HepG2 (cell line): ENCODE measurements at regions not wholly inside any gene's neighbourhood (a gene's known extent, or its start where the extent isn't known, plus 50 kb on each side); places are given as distances from the start of the nearest gene placed in this dataset.

Source experiments
- CAMTA2 ChIP-seq: sonication (generic); formaldehyde crosslinking; IDR thresholded peaks from 2 replicates; pipeline ENCODE4 v1.4.0; 2020; ENCODE audit warnings: mild to moderate bottlenecking, missing genetic modification reagents, borderline replicate concordance
- ETV6 ChIP-seq: sonication (generic); formaldehyde crosslinking; conservative IDR thresholded peaks from 2 replicates; pipeline ENCODE4 v1.4.0; 2020; ENCODE audit warnings: missing genetic modification reagents
- FIP1L1 ChIP-seq: fragments of 200-400 bp; formaldehyde crosslinking; IDR thresholded peaks from 2 replicates; pipeline ENCODE4 v1.6.1; 2018; ENCODE audit warnings: low read depth, mild to moderate bottlenecking, low read length, moderate library complexity, borderline replicate concordance; ENCODE audit not compliant: insufficient read depth
- HNRNPLL ChIP-seq: fragments of 200-400 bp; formaldehyde crosslinking; IDR thresholded peaks from 2 replicates; pipeline ENCODE4 v1.6.1; 2017; ENCODE audit warnings: mild to moderate bottlenecking, low read depth, low read length; ENCODE audit not compliant: poor library complexity, severe bottlenecking
- IKZF4 ChIP-seq: sonication (generic); formaldehyde crosslinking; IDR thresholded peaks from 2 replicates; pipeline ENCODE4 v1.5.1; 2020; ENCODE audit warnings: borderline replicate concordance, mild to moderate bottlenecking, low read depth, missing genetic modification reagents; ENCODE audit errors: not compliant biosample characterization
- NR2C2 ChIP-seq: sonication (generic); formaldehyde crosslinking; IDR thresholded peaks from 2 replicates; pipeline ENCODE4 v1.4.0; 2020; ENCODE audit warnings: missing genetic modification reagents, mild to moderate bottlenecking, moderate library complexity, borderline replicate concordance
- ZNF883 ChIP-seq: sonication (generic); formaldehyde crosslinking; IDR thresholded peaks from 2 replicates; pipeline ENCODE4 v1.5.1; 2020; ENCODE audit warnings: mild to moderate bottlenecking, missing genetic modification reagents; ENCODE audit errors: not compliant biosample characterization
- TF ChIP-seq, protein P1 (sequence below): sonication (generic); formaldehyde crosslinking; IDR thresholded peaks from 2 replicates; pipeline ENCODE4 v1.5.0; 2020; ENCODE audit warnings: mild to moderate bottlenecking, missing genetic modification reagents, moderate library complexity
- TF ChIP-seq, protein P2 (sequence below): sonication (generic); formaldehyde crosslinking; IDR thresholded peaks from 2 replicates; pipeline ENCODE4 v1.4.0; 2020; ENCODE audit warnings: missing genetic modification reagents
- TF ChIP-seq, protein P3 (sequence below): sonication (generic); formaldehyde crosslinking; IDR thresholded peaks from 2 replicates; pipeline ENCODE4 v1.5.1; 2020; ENCODE audit warnings: mild to moderate bottlenecking, missing genetic modification reagents, moderate library complexity
- TF ChIP-seq, protein P4 (sequence below): sonication (generic); formaldehyde crosslinking; IDR thresholded peaks from 2 replicates; pipeline ENCODE4 v1.4.0; 2020; ENCODE audit warnings: mild to moderate bottlenecking, missing genetic modification reagents
- TF ChIP-seq, protein P5 (sequence below): sonication (generic); formaldehyde crosslinking; IDR thresholded peaks from 2 replicates; pipeline ENCODE4 v1.8.1; 2022; ENCODE audit warnings: mild to moderate bottlenecking, missing genetic modification reagents
- TF ChIP-seq, protein P6 (sequence below): sonication (generic); formaldehyde crosslinking; IDR thresholded peaks from 2 replicates; pipeline ENCODE4 v1.5.0; 2020; ENCODE audit warnings: missing genetic modification reagents

DNA sequence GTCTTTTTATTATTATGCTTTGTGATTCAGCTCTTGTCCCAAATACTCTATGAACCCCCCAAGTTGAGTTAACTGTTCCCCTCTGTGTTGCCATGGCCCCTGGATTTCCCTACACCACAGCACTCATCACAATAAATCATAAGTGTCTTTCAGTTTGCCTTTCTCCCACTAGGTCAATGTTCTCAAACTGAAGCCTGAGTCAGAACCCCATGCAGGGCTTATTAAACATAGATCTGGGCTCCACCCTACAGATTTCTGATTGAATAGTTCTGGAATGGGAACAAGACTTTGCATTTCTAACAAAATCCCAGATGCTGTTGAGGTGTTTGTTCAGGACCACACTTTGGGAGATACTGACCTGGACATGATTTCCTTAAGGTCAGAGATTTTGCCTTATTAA lies 199.4 kb downstream of the TBX5 start:
- TF ChIP-seq, protein P1, sequence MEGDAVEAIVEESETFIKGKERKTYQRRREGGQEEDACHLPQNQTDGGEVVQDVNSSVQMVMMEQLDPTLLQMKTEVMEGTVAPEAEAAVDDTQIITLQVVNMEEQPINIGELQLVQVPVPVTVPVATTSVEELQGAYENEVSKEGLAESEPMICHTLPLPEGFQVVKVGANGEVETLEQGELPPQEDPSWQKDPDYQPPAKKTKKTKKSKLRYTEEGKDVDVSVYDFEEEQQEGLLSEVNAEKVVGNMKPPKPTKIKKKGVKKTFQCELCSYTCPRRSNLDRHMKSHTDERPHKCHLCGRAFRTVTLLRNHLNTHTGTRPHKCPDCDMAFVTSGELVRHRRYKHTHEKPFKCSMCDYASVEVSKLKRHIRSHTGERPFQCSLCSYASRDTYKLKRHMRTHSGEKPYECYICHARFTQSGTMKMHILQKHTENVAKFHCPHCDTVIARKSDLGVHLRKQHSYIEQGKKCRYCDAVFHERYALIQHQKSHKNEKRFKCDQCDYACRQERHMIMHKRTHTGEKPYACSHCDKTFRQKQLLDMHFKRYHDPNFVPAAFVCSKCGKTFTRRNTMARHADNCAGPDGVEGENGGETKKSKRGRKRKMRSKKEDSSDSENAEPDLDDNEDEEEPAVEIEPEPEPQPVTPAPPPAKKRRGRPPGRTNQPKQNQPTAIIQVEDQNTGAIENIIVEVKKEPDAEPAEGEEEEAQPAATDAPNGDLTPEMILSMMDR (CRISPR knock-in tag) = no peak
- TF ChIP-seq, protein P2, sequence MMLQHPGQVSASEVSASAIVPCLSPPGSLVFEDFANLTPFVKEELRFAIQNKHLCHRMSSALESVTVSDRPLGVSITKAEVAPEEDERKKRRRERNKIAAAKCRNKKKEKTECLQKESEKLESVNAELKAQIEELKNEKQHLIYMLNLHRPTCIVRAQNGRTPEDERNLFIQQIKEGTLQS (CRISPR knock-in tag) = no peak
- no peak for TF ChIP-seq FIP1L1
- TF ChIP-seq, protein P3, sequence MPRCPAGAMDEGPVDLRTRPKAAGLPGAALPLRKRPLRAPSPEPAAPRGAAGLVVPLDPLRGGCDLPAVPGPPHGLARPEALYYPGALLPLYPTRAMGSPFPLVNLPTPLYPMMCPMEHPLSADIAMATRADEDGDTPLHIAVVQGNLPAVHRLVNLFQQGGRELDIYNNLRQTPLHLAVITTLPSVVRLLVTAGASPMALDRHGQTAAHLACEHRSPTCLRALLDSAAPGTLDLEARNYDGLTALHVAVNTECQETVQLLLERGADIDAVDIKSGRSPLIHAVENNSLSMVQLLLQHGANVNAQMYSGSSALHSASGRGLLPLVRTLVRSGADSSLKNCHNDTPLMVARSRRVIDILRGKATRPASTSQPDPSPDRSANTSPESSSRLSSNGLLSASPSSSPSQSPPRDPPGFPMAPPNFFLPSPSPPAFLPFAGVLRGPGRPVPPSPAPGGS (CRISPR knock-in tag) = no peak
- no peak for TF ChIP-seq NR2C2 (CRISPR knock-in tag)
- TF ChIP-seq, protein P4, sequence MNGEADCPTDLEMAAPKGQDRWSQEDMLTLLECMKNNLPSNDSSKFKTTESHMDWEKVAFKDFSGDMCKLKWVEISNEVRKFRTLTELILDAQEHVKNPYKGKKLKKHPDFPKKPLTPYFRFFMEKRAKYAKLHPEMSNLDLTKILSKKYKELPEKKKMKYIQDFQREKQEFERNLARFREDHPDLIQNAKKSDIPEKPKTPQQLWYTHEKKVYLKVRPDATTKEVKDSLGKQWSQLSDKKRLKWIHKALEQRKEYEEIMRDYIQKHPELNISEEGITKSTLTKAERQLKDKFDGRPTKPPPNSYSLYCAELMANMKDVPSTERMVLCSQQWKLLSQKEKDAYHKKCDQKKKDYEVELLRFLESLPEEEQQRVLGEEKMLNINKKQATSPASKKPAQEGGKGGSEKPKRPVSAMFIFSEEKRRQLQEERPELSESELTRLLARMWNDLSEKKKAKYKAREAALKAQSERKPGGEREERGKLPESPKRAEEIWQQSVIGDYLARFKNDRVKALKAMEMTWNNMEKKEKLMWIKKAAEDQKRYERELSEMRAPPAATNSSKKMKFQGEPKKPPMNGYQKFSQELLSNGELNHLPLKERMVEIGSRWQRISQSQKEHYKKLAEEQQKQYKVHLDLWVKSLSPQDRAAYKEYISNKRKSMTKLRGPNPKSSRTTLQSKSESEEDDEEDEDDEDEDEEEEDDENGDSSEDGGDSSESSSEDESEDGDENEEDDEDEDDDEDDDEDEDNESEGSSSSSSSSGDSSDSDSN (CRISPR knock-in tag) = no peak
- TF ChIP-seq ETV6 (CRISPR knock-in tag) = no peak
- no peak for TF ChIP-seq CAMTA2
- no peak for TF ChIP-seq HNRNPLL
- no peak for TF ChIP-seq IKZF4 (CRISPR knock-in tag)
- TF ChIP-seq, protein P5, sequence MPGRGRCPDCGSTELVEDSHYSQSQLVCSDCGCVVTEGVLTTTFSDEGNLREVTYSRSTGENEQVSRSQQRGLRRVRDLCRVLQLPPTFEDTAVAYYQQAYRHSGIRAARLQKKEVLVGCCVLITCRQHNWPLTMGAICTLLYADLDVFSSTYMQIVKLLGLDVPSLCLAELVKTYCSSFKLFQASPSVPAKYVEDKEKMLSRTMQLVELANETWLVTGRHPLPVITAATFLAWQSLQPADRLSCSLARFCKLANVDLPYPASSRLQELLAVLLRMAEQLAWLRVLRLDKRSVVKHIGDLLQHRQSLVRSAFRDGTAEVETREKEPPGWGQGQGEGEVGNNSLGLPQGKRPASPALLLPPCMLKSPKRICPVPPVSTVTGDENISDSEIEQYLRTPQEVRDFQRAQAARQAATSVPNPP (CRISPR knock-in tag) = no peak
- TF ChIP-seq, protein P6, sequence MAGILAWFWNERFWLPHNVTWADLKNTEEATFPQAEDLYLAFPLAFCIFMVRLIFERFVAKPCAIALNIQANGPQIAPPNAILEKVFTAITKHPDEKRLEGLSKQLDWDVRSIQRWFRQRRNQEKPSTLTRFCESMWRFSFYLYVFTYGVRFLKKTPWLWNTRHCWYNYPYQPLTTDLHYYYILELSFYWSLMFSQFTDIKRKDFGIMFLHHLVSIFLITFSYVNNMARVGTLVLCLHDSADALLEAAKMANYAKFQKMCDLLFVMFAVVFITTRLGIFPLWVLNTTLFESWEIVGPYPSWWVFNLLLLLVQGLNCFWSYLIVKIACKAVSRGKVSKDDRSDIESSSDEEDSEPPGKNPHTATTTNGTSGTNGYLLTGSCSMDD (CRISPR knock-in tag) = no peak
- no peak for TF ChIP-seq ZNF883 (CRISPR knock-in tag)
